ENCODE measurements at regions not wholly inside any gene's neighbourhood (a gene's known extent, or its start where the extent isn't known, plus 50 kb on each side); places are given as distances from the start of the nearest gene placed in this dataset.

DNA sequence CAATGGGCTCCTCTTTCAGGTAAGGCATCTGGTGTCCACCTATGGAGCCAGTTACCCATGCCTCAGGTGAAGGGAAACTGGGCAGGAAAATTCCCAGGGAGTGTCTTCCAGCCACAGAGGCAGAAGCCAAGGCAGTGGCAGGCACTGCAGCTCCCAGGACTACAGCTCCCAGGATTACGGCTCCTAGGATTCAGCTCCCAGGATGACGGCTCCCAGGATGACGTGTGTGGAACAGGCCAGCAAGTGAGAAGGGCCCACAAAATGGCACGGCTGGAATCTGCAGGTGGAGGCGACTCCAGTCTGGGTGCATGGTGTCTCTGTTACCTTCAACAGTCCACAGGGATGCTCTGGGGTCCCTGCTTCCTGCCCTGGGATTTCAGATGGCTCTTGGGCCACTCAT lies 92.1 kb downstream of the PTGR3 start:
- H3K4me1 Mint-ChIP-seq, result no peaks in the 10 kb centered on the region
- H3K4me3 Mint-ChIP-seq, result no peak overlapping the region
- no peaks in the 10 kb centered on the region for H3K9me3 Mint-ChIP-seq
- TF ChIP-seq, protein P1, sequence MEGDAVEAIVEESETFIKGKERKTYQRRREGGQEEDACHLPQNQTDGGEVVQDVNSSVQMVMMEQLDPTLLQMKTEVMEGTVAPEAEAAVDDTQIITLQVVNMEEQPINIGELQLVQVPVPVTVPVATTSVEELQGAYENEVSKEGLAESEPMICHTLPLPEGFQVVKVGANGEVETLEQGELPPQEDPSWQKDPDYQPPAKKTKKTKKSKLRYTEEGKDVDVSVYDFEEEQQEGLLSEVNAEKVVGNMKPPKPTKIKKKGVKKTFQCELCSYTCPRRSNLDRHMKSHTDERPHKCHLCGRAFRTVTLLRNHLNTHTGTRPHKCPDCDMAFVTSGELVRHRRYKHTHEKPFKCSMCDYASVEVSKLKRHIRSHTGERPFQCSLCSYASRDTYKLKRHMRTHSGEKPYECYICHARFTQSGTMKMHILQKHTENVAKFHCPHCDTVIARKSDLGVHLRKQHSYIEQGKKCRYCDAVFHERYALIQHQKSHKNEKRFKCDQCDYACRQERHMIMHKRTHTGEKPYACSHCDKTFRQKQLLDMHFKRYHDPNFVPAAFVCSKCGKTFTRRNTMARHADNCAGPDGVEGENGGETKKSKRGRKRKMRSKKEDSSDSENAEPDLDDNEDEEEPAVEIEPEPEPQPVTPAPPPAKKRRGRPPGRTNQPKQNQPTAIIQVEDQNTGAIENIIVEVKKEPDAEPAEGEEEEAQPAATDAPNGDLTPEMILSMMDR (IDR thresholded peaks at IDR 0.05; ENCODE audit: unreplicated experiment in 3 of 3), result no peak
- no peaks in the 10 kb centered on the region for H3K36me3 Mint-ChIP-seq (ENCODE audit: low read depth)
- H3K27me3 Mint-ChIP-seq (ENCODE audit: low read depth), result peaks cover 6% of the 10 kb centered on the region
- no peak overlapping the region for H3K27ac Mint-ChIP-seq

DNA sequence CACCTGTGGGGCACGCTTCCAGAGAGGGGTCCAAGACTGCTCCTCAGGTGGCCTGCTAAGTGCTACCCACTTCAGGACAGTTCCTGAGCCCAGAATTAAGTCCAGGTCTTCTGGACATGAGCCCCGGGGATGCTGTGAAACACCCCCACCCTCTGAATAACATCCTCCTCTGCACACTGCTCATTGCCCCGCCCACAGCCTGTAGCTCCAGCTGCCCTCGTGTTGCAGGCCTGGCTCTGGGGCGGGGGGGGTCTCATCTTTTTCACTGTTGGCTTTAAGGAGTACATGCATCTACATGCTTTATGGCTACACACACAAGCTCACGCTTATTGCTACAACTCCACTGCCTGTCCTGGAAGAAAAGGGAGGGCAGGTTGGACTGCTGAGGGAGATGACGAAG lies 92.8 kb downstream of the PTGR3 start:
- no peak overlapping the region for H3K4me3 Mint-ChIP-seq
- peaks cover 5% of the 10 kb centered on the region for H3K27me3 Mint-ChIP-seq (ENCODE audit: low read depth)
- H3K4me1 Mint-ChIP-seq, result no peaks in the 10 kb centered on the region
- no peaks in the 10 kb centered on the region for H3K36me3 Mint-ChIP-seq (ENCODE audit: low read depth)
- H3K9me3 Mint-ChIP-seq, result no peaks in the 10 kb centered on the region
- no peak overlapping the region for H3K27ac Mint-ChIP-seq
- TF ChIP-seq, protein P1 (IDR thresholded peaks at IDR 0.05; ENCODE audit: unreplicated experiment in 3 of 3), result no peak

DNA sequence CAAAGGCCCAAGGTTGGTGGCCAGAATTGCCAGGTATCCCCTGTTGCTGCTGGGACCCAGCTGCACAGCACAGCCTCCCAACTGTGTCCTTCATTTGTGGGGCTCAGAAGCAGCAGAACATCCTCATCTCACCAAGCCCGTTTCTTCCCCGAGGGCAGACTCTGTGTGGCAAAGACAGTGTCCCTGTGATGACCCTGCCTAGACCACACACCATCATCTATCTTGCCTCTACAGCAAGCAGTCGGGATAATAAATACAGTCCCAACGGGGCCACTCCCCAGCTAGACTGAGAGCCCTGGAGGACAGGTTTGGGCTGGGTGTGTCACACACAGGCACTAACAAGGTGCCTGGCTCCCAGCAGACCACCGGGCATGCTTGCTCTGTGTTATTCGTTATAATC lies 93.4 kb downstream of the PTGR3 start:
- TF ChIP-seq, protein P1 (IDR thresholded peaks at IDR 0.05; ENCODE audit: unreplicated experiment in 3 of 3), result no peak
- Mint-ChIP-seq H3K36me3 (ENCODE audit: low read depth) (no peaks in the 10 kb centered on the region), H3K4me3 (no peak overlapping the region), H3K27ac (no peak overlapping the region), H3K4me1 (no peaks in the 10 kb centered on the region), H3K27me3 (ENCODE audit: low read depth) (peaks cover 3% of the 10 kb centered on the region), H3K9me3 (no peaks in the 10 kb centered on the region)
